Middle frontal gyrus (tissue), 1 donor: ENCODE measurements at regions not wholly inside any gene's neighbourhood (a gene's known extent, or its start where the extent isn't known, plus 50 kb on each side); places are given as distances from the start of the nearest gene placed in this dataset.

ENCODE experiments used
- DNase-seq: peaks from one replicate; pipeline ENCODE4 v3.0.0-alpha.2; 2015; ENCODE audit warnings: low spot score; ENCODE audit errors: extremely low spot score

- no peak for DNase-seq
These were observed 106.6 kb upstream of the PCDH18 start for GRCh38 chr4:137638934-137639333.

DNA sequence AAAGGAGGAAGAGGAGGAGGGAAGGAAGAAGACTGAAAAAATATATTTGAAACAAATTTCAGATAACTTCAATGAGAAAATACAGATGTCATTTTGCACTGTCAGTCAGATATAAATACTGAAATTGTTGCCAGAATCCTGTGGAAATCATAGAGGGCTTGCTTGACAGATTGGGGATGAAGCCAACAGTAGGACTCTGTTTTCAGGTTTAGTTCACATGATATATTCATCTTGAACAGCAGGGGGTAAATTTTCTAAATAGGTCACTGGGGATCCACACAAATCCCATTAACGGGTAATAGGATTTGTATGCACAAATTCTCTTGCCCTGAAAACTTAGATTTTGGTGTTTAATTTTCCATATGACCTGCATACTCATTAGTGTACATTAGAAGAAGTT is 103.3 kb upstream of the PCDH18 start:
- no peak for DNase-seq

GRCh38 chr4:137635108-137635507 is 102.8 kb upstream of the PCDH18 start:
- no peak for DNase-seq

GRCh38 chr4:137632842-137633241 is 100.5 kb upstream of the PCDH18 start:
- no peak for DNase-seq

DNA sequence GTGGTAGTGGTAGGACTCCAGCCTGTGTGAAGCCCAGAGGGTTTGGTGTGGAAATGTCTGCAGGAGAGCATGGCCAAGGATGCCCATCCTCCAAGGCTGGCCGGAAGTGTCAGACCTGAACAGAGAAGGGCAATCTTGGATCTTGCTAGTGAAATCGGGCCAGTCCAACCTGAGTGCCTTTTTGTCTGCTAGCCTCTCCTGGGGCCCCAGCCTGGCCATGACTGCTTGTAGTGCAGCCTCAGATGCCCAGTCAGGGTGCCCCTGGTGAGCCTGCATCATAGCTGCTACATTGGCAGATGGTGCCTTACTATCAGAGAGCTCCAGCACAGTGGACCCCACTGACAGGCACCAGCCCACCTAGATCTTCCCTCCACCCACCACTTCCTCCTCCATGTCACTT is 99.3 kb upstream of the PCDH18 start:
- DNase-seq = no peak

- DNase-seq = no peak
These were observed 98.0 kb upstream of the PCDH18 start for GRCh38 chr4:137630252-137630651.

- no peak for DNase-seq
These were observed 95.6 kb upstream of the PCDH18 start for GRCh38 chr4:137627739-137628460.

GRCh38 chr4:137626942-137627738 is 94.8 kb upstream of the PCDH18 start:
- DNase-seq = no peak

DNA sequence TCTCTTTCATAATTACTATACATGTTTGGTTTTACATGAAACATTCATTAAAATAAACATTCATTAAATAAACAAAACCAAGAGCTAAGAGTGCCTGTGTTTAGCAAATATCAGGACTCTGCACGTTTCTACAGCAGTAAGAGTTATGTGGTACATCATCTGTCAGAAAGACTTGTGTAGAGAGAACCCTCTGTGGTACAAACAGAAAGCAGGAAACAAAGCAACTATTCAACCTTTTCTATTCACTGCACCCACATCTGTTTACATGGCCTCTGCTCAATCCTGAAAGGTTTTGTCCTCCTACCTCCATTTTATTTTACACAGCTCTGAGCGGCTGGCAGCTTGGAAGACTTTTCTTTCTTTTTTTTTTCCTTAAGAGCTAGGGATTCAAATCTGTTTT is 90.7 kb upstream of the PCDH18 start:
- no peak for DNase-seq

DNA sequence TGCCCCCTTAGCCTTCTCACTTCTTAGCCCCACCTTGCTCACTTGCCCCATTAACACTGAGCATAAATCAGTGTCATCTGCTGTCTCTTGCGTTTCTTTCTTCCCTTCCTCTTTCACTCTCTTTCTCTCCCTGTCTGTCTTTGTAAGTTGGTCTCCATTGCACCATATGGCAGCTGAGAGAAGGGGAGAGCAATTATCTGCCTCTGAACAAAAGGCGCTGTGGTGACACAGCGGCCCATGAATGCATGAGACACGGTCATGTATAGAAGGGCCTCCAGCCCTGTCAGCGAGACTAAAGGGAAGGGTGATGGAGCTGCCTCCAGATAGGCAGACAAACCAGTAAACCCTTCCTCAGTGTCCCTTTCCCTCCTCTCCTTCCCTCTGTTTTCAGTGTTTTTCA is 88.8 kb upstream of the PCDH18 start:
- DNase-seq = no peak

DNA sequence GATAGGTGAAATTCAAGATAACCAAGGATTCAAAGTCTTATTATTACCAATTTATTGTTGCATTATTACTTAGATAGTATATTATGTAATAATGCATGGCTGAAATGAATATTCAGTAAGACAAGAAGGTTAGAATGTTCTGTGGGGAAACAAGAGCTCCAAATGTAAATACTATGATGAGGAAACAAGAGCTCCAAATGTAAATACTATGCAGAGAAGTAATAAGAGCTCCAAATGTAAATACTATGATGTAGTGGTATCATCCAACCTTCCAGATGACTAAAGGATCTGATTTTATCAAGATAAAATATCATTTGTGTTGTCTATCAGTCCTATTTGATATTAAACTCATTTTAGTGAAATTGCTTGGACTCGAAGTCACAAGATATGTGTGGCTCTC is 82.2 kb upstream of the PCDH18 start:
- DNase-seq = no peak

DNA sequence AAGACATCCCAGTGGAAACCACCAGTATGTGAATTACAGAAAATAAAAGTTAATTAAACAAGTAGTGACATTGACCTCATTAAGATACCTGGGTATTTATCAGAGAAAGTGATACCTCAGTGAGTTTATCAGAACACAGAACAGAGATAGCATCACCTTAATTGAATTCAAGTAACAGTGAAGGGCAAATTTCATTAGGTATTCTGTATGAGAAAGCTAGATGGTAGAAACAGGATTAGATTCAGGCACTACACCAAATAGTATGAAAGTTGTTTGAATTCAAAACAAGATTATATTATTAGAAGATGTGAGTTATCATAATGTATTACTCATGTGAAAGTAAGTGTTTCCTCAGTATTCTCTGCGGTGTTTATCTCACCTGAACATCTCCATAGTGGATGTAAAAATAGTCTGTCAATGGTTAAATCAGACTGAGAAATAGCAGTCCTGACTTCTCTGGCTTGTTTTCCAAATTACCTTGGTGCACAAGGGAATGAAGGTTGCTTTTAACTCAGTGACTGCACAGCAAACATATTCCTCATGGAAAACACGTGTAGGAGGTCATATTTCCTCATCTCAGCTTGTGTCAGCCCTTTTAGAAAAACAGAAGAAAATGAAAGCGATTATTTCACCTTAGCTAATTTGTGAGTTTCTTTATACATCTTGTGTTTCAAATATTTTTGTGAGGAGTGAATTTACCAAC is 79.9 kb upstream of the PCDH18 start:
- DNase-seq = no peak

GRCh38 chr4:137610960-137611359 is 78.7 kb upstream of the PCDH18 start:
- no peak for DNase-seq

- no peak for DNase-seq
These were observed 77.6 kb upstream of the PCDH18 start for GRCh38 chr4:137609718-137610430.

DNA sequence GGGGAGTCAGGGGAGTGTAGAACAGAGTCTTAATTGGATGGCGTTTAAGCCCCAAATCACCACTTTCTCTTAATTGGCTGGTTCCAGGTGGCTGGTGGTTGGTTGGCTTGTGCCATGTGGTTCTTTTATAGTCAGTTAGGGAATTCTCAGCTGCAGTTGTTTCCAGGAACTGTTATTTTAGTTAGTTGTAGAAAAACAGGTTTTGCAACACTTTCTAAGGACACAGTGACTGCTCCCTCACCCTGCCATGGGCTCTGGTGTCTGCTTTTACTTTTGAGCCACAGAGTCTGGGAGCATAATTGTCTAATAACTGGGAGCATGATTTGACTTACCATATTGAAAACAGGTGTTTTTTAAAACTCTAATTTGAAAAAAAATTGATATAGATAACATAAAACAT is 75.8 kb upstream of the PCDH18 start:
- no peak for DNase-seq

DNA sequence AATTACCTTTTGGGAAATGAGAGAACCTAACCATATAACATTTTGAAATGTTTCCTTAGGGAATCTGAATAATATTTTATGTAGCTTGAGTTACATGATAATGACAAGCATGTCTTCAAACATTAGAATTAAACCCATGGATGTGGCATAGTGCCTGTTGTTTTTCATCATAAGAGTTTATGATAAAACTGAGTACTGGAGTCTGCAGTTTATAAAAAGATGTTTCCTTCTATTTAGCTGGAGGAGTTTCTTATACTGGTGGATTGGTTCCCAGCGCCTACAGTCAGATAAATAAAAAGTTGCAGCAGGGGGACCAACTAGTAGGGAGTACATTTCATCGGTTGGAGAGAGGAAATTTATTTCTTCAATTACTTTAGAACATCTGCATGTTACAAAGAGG is 70.1 kb upstream of the PCDH18 start:
- no peak for DNase-seq

DNA sequence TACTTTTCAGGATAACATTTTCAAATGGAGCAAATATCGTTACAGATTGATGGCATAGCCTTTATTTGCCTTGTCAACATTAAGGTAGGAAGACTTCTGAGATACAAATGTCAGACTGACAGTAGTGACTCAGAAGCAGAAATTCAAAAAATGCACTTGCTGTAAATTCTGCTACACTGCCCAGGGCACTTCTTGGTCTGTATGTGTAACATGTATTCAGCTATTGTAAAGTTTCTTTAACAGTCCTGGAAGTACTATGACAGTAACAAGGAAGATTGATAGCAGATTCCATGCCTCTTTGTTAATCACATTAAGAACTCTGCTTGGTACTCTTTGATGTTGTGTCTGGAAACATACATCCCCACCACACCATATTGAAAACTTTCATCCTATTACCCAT is 69.6 kb upstream of the PCDH18 start:
- no peak for DNase-seq

DNA sequence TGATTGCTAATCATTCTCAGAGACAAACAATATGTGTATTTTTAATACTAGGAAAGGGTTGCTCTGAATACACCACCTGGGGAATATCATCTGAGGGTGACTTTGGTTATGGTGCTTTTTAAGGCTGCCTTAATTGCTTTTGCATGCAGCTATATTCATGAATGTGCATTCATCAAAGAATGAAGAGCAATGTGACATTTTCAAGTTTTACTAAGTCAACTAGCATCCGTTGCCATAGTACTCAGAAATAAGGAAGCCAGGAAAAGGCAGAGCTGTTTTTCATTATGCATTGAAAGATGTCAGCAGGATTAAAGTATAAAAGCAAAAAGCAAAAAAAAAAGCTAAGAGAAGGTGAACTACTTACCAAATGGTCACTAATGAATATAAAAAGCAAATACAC is 67.4 kb upstream of the PCDH18 start:
- DNase-seq = no peak

DNA sequence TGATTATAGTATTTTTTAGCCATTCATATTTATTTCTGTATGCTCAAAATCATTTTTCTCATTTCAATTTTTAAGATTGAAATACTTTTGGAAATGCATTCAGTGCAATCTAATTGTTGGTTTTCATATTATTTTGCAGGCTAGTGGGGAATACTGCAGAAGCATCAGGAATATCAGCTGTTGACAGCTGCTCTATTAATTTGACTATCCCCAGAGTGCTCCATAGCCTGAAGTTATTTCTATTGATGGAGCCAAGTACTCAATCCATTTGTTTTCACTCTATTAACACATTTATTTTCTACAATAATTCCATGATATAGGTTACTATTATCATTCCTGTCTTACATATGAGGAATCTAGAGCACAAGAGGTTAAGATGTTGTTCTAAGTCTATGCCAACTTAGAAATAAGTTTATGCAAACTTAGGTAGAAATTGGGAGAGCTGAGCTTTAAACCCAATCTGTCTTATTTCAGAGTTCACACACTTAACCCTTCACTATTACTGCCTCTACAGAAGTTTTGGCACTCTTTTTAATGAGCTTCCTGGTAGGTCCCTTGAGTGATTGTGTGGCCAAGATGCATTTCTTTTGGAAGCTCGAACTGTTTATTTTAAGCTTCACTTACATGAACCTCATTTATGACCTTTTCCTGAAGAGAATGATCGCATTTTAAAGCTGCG is 65.6 kb upstream of the PCDH18 start:
- no peak for DNase-seq

GRCh38 chr4:137587796-137588195 is 55.5 kb upstream of the PCDH18 start:
- no peak for DNase-seq

DNA sequence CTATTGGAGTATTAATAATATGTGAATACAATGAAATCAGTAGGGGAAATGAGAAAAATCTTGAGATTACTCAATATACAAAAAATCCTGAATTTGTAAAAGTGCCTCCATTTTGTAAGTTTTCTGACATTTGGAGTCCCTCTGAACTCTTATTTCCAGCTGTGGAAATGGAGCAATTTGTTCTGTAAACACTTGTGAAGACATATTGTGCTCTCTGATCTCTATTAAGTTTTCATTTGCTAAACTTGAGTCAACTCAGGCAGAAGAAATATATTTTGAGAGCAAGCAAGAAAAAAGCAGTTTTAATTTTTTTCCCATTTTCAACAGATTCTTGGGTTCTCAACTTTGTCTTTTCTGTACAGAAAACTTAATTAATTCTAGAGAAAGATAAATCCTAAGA is 51.4 kb upstream of the PCDH18 start:
- DNase-seq = no peak
